ENCODE measurements at regions not wholly inside any gene's neighbourhood (a gene's known extent, or its start where the extent isn't known, plus 50 kb on each side); places are given as distances from the start of the nearest gene placed in this dataset.

DNA sequence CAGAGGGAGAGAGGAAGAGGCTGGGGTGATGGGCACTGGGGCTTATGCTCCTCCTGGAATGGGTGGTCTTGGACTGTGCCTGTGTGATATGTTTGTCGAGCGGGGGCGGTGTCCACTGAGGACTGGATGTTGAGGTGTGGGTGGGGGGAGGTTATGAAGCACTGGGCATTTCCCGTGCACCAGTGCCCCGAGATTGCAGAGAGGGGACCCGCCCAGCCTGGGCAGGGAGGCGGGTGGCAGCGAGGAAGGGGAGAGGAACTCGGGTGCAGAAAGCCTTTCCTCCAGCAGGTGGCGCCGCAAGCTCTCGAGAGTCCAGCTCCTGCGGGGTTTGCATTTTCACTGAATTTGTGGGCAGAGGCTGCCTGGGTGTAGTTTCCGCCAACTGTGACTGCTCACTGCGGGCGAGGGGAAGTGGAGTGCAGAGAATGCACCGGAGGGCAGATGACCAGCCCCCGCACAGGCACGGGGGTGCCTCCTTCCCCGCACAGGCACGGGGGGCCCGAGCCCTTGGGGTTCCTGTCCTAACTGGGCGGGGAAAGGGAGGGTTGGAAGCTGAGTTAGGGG, 190.6 kb downstream of the SEC14L1 start (continued):
- TF ChIP-seq LCORL (IDR thresholded peaks at IDR 0.05) (no peak), LCORL (CRISPR knock-in tag; IDR thresholded peaks at IDR 0.05) (peak; percentile 66), PCBP1 (IDR thresholded peaks at IDR 0.05; ENCODE audit: borderline replicate concordance, low read depth, low read length) (peak; percentile 96), CSRNP1 (CRISPR knock-in tag; IDR thresholded peaks at IDR 0.05) (0 out of 2 replicates have a peak, but pooled peaks have one; percentile 60), SSRP1 (CRISPR knock-in tag; IDR thresholded peaks at IDR 0.05) (0 out of 2 replicates have a peak, but pooled peaks have one; percentile 51), RXRB (CRISPR knock-in tag; IDR thresholded peaks at IDR 0.05; ENCODE audit: borderline replicate concordance) (peak; percentile 76), ZKSCAN8 (CRISPR knock-in tag; IDR thresholded peaks at IDR 0.05; ENCODE audit: borderline replicate concordance) (peak; percentile 73; the same call in 1 of the 2 replicates), SAFB2 (CRISPR knock-in tag; IDR thresholded peaks at IDR 0.05; ENCODE audit: borderline replicate concordance, low read depth) (no peak), KDM2A (CRISPR knock-in tag; IDR thresholded peaks at IDR 0.05; ENCODE audit: borderline replicate concordance, low read depth) (peak; percentile 86; the same call in 1 of the 2 replicates), ZC3H13 (CRISPR knock-in tag; IDR thresholded peaks at IDR 0.05) (no peak), NFKBIZ (CRISPR knock-in tag; IDR thresholded peaks at IDR 0.05) (peak; percentile 74; the same call in 1 of the 2 replicates), CBFB (CRISPR knock-in tag; IDR thresholded peaks at IDR 0.05) (0 out of 2 replicates have a peak, but pooled peaks have one; percentile 42), ZNF841 (CRISPR knock-in tag; IDR thresholded peaks at IDR 0.05; ENCODE audit: borderline replicate concordance) (no peak), BCL6 (CRISPR knock-in tag; IDR thresholded peaks at IDR 0.05) (0 out of 2 replicates have a peak, but pooled peaks have one; percentile 10)
- TF ChIP-seq, protein P1, sequence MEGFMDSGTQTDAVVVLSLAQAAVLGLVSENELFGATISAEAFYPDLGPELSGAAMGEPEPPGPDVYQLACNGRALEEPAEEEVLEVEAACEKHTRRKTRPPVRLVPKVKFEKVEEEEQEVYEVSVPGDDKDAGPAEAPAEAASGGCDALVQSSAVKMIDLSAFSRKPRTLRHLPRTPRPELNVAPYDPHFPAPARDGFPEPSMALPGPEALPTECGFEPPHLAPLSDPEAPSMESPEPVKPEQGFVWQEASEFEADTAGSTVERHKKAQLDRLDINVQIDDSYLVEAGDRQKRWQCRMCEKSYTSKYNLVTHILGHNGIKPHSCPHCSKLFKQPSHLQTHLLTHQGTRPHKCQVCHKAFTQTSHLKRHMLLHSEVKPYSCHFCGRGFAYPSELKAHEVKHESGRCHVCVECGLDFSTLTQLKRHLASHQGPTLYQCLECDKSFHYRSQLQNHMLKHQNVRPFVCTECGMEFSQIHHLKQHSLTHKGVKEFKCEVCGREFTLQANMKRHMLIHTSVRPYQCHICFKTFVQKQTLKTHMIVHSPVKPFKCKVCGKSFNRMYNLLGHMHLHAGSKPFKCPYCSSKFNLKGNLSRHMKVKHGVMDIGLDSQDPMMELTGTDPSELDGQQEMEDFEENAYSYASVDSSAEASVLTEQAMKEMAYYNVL (CRISPR knock-in tag; IDR thresholded peaks at IDR 0.05; ENCODE audit: borderline replicate concordance) = peak; percentile 45; the same call in 1 of the 2 replicates
- TF ChIP-seq, protein P2, sequence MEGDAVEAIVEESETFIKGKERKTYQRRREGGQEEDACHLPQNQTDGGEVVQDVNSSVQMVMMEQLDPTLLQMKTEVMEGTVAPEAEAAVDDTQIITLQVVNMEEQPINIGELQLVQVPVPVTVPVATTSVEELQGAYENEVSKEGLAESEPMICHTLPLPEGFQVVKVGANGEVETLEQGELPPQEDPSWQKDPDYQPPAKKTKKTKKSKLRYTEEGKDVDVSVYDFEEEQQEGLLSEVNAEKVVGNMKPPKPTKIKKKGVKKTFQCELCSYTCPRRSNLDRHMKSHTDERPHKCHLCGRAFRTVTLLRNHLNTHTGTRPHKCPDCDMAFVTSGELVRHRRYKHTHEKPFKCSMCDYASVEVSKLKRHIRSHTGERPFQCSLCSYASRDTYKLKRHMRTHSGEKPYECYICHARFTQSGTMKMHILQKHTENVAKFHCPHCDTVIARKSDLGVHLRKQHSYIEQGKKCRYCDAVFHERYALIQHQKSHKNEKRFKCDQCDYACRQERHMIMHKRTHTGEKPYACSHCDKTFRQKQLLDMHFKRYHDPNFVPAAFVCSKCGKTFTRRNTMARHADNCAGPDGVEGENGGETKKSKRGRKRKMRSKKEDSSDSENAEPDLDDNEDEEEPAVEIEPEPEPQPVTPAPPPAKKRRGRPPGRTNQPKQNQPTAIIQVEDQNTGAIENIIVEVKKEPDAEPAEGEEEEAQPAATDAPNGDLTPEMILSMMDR (CRISPR knock-in tag; IDR thresholded peaks at IDR 0.05) = peak; percentile 99
- TF ChIP-seq, protein P3, sequence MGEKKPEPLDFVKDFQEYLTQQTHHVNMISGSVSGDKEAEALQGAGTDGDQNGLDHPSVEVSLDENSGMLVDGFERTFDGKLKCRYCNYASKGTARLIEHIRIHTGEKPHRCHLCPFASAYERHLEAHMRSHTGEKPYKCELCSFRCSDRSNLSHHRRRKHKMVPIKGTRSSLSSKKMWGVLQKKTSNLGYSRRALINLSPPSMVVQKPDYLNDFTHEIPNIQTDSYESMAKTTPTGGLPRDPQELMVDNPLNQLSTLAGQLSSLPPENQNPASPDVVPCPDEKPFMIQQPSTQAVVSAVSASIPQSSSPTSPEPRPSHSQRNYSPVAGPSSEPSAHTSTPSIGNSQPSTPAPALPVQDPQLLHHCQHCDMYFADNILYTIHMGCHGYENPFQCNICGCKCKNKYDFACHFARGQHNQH (CRISPR knock-in tag; IDR thresholded peaks at IDR 0.05) = peak; percentile 83; the same call in 1 of the 2 replicates
- TF ChIP-seq, protein P4, sequence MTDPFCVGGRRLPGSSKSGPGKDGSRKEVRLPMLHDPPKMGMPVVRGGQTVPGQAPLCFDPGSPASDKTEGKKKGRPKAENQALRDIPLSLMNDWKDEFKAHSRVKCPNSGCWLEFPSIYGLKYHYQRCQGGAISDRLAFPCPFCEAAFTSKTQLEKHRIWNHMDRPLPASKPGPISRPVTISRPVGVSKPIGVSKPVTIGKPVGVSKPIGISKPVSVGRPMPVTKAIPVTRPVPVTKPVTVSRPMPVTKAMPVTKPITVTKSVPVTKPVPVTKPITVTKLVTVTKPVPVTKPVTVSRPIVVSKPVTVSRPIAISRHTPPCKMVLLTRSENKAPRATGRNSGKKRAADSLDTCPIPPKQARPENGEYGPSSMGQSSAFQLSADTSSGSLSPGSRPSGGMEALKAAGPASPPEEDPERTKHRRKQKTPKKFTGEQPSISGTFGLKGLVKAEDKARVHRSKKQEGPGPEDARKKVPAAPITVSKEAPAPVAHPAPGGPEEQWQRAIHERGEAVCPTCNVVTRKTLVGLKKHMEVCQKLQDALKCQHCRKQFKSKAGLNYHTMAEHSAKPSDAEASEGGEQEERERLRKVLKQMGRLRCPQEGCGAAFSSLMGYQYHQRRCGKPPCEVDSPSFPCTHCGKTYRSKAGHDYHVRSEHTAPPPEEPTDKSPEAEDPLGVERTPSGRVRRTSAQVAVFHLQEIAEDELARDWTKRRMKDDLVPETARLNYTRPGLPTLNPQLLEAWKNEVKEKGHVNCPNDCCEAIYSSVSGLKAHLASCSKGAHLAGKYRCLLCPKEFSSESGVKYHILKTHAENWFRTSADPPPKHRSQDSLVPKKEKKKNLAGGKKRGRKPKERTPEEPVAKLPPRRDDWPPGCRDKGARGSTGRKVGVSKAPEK (CRISPR knock-in tag; IDR thresholded peaks at IDR 0.05; ENCODE audit: borderline replicate concordance) = no peak
- TF ChIP-seq, protein P5, sequence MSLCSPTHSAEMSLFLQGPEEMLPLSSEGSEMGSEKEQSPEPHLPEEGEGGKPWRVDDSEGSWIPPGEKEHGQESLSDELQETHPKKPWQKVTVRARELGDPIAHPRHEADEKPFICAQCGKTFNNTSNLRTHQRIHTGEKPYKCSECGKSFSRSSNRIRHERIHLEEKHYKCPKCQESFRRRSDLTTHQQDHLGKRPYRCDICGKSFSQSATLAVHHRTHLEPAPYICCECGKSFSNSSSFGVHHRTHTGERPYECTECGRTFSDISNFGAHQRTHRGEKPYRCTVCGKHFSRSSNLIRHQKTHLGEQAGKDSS (CRISPR knock-in tag; IDR thresholded peaks at IDR 0.05; ENCODE audit: borderline replicate concordance, low read depth) = no peak

Data from HepG2 (cell line).